ENCODE measurements at regions not wholly inside any gene's neighbourhood (a gene's known extent, or its start where the extent isn't known, plus 50 kb on each side); places are given as distances from the start of the nearest gene placed in this dataset.

DNA sequence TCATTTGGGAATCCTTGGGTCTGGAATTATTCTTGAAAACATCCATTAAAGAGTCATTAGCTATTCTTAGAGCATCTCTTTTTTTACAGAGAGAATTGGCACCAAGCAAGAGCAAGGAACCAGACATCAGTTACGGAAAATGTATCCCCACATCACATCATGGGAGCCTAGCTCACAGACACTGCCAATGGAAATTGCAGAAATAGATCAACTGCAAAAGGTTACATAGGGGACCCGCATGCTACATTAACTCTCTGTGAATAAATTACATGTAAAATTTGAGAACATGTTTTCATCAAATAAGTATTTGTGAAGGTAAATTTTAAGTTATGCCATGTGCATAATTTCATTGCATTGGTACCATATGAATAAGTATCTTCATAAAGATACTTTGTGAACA, 224.8 kb downstream of the ZNF248 start:
- no peaks in the 10 kb centered on the region for H3K27me3 ChIP-seq (ENCODE audit: control insufficient read depth in 4 of 4, insufficient read depth in 4 of 4, low read length in 3 of 4)
- no peak for DNase-seq (ENCODE audit: low spot score)
- peaks cover 0 to 15% (median 3%) of the 10 kb centered on the region in 4 donors for H3K9me3 ChIP-seq (ENCODE audit: control insufficient read depth in 4 of 4, low read length in 3 of 4)
- no peaks in the 10 kb centered on the region for H3K36me3 ChIP-seq (ENCODE audit: control insufficient read depth in 4 of 4, insufficient read depth in 3 of 4, low read depth in 1 of 4, low read length in 3 of 4)
- TF ChIP-seq JUND (IDR thresholded peaks at IDR 0.05) (no peak), YY1 (IDR thresholded peaks at IDR 0.05) (no peak), RAD21 (IDR thresholded peaks at IDR 0.05) (no peak), HNF4A (conservative IDR thresholded peaks at IDR 0.05) (no peak), HNF4G (IDR thresholded peaks at IDR 0.05) (no peak)
- TF ChIP-seq, protein P1, sequence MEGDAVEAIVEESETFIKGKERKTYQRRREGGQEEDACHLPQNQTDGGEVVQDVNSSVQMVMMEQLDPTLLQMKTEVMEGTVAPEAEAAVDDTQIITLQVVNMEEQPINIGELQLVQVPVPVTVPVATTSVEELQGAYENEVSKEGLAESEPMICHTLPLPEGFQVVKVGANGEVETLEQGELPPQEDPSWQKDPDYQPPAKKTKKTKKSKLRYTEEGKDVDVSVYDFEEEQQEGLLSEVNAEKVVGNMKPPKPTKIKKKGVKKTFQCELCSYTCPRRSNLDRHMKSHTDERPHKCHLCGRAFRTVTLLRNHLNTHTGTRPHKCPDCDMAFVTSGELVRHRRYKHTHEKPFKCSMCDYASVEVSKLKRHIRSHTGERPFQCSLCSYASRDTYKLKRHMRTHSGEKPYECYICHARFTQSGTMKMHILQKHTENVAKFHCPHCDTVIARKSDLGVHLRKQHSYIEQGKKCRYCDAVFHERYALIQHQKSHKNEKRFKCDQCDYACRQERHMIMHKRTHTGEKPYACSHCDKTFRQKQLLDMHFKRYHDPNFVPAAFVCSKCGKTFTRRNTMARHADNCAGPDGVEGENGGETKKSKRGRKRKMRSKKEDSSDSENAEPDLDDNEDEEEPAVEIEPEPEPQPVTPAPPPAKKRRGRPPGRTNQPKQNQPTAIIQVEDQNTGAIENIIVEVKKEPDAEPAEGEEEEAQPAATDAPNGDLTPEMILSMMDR (IDR thresholded peaks at IDR 0.05; ENCODE audit: low read depth, low read length, missing input control), result no peak
- TF ChIP-seq, protein P2, sequence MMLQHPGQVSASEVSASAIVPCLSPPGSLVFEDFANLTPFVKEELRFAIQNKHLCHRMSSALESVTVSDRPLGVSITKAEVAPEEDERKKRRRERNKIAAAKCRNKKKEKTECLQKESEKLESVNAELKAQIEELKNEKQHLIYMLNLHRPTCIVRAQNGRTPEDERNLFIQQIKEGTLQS (IDR thresholded peaks at IDR 0.05), result no peak
- no peak overlapping the region for H3K4me3 ChIP-seq (ENCODE audit: low read depth in 1 of 3, low read length in 3 of 3)
- no peak overlapping the region for H3K27ac ChIP-seq (ENCODE audit: low read depth in 1 of 2, low read length in 2 of 2)
- no peaks in the 10 kb centered on the region for H3K4me1 ChIP-seq (ENCODE audit: control insufficient read depth in 4 of 4, insufficient read depth in 4 of 4, low read length in 3 of 4)
- H3K9ac ChIP-seq (ENCODE audit: low read depth in 1 of 2, low read length in 2 of 2), result no peak overlapping the region
- WGBS, result 85% methylated on average over 2 of the region's 2 CpGs

DNA sequence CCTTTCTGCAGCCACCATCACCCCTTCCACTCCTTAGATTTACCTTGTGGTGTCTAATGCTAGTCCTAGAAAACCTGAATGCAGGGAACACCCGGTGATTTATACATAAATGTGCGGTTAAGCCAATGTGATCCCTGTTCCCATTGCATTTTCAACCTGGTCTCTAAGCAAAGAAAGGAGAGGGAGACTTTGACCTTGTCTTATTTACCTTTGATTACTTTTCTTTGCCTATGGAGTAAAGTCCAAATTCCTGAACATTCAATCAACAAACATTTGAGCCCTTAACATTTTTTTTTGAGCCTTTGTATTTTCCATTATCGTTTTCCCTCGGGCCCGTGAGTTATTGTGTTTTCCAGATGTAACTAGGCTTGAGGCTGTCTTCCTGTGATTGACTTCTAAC, 233.9 kb downstream of the ZNF248 start:
- TF ChIP-seq SP1 (IDR thresholded peaks at IDR 0.05) (peak; percentile 70), GABPA (IDR thresholded peaks at IDR 0.05 in 1 of 2, conservative IDR thresholded peaks at IDR 0.05 in 1 of 2) (no peak), HNF4A (conservative IDR thresholded peaks at IDR 0.05) (peak; percentile 82 to 92), RXRA (IDR thresholded peaks at IDR 0.05) (no peak), HNF4G (IDR thresholded peaks at IDR 0.05) (peak; percentile 64), RAD21 (IDR thresholded peaks at IDR 0.05) (no peak), FOXA2 (IDR thresholded peaks at IDR 0.05) (peak; percentile 62), FOXA1 (IDR thresholded peaks at IDR 0.05) (peak; percentile 38), TAF1 (conservative IDR thresholded peaks at IDR 0.05) (no peak), YY1 (IDR thresholded peaks at IDR 0.05) (no peak)
- TF ChIP-seq, protein P3, sequence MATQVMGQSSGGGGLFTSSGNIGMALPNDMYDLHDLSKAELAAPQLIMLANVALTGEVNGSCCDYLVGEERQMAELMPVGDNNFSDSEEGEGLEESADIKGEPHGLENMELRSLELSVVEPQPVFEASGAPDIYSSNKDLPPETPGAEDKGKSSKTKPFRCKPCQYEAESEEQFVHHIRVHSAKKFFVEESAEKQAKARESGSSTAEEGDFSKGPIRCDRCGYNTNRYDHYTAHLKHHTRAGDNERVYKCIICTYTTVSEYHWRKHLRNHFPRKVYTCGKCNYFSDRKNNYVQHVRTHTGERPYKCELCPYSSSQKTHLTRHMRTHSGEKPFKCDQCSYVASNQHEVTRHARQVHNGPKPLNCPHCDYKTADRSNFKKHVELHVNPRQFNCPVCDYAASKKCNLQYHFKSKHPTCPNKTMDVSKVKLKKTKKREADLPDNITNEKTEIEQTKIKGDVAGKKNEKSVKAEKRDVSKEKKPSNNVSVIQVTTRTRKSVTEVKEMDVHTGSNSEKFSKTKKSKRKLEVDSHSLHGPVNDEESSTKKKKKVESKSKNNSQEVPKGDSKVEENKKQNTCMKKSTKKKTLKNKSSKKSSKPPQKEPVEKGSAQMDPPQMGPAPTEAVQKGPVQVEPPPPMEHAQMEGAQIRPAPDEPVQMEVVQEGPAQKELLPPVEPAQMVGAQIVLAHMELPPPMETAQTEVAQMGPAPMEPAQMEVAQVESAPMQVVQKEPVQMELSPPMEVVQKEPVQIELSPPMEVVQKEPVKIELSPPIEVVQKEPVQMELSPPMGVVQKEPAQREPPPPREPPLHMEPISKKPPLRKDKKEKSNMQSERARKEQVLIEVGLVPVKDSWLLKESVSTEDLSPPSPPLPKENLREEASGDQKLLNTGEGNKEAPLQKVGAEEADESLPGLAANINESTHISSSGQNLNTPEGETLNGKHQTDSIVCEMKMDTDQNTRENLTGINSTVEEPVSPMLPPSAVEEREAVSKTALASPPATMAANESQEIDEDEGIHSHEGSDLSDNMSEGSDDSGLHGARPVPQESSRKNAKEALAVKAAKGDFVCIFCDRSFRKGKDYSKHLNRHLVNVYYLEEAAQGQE (IDR thresholded peaks at IDR 0.05), result no peak
- TF ChIP-seq, protein P1 (IDR thresholded peaks at IDR 0.05; ENCODE audit: low read depth, low read length, missing input control), result no peak
- TF ChIP-seq, protein P2 (IDR thresholded peaks at IDR 0.05), result no peak
- Histone ChIP-seq H3K27me3 (ENCODE audit: control insufficient read depth in 4 of 4, insufficient read depth in 4 of 4, low read length in 3 of 4) (no peaks in the 10 kb centered on the region), H3K9me3 (ENCODE audit: control insufficient read depth in 4 of 4, low read length in 3 of 4) (peaks cover 0 to 3% (median 0%) of the 10 kb centered on the region in 4 donors), H3K36me3 (ENCODE audit: control insufficient read depth in 4 of 4, insufficient read depth in 3 of 4, low read depth in 1 of 4, low read length in 3 of 4) (no peaks in the 10 kb centered on the region), H3K4me3 (ENCODE audit: low read depth in 1 of 3, low read length in 3 of 3) (no peak overlapping the region), H3K27ac (ENCODE audit: low read depth in 1 of 2, low read length in 2 of 2) (no peak overlapping the region), H3K9ac (ENCODE audit: low read depth in 1 of 2, low read length in 2 of 2) (no peak overlapping the region), H3K4me1 (ENCODE audit: control insufficient read depth in 4 of 4, insufficient read depth in 4 of 4, low read length in 3 of 4) (peaks cover 0 to 6% (median 0%) of the 10 kb centered on the region in 4 donors)
- DNase-seq (ENCODE audit: low spot score), result no peak
- 65% methylated on average over 5 of the region's 5 CpGs for WGBS

Data from liver (tissue), 8 donors.